ENCODE measurements at regions not wholly inside any gene's neighbourhood (a gene's known extent, or its start where the extent isn't known, plus 50 kb on each side); places are given as distances from the start of the nearest gene placed in this dataset.

DNA sequence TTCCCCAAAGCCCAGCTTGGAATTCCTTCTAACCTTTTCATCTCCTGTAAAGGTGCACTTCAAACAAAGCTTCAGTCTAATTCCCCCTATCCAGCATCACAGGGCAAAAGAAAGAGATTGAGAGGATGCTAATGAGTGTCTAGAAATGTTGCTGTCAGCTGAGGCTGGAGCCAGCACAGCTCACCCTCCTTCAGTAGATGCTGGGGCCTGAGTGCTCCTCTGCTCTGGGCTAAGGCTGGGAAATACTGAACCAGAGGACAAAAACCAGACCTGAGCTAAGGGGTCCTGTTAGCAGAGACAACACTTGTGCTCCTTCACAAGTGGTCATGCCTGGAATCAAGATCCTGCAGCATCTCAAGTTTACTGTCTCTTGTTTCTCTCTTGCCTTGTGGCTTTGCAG lies 85.0 kb downstream of the CHD9NB start:
- H3K27ac ChIP-seq (ENCODE audit: low read depth): no peak overlapping the region
- peak overlapping the region; percentile 72; the same call in 1 of the 2 replicates for H2AFZ ChIP-seq
- Mint-ChIP-seq H3K4me3 (no peak overlapping the region), H3K36me3 (ENCODE audit: low read depth) (no peaks in the 10 kb centered on the region), H3K27ac (no peak overlapping the region), H3K9me3 (no peaks in the 10 kb centered on the region), H3K4me1 (peaks cover 12% of the 10 kb centered on the region), H3K27me3 (ENCODE audit: insufficient read depth, low read depth, poor library complexity) (no peaks in the 10 kb centered on the region)
- H4K20me1 ChIP-seq (replicated peaks; ENCODE audit: insufficient read depth): no peaks in the 10 kb centered on the region
- no peak overlapping the region for H3K4me3 ChIP-seq
- no peaks in the 10 kb centered on the region for H3K27me3 ChIP-seq (ENCODE audit: insufficient read depth)
- H3K36me3 ChIP-seq (ENCODE audit: insufficient read depth): no peaks in the 10 kb centered on the region
- no peaks in the 10 kb centered on the region for H3F3A ChIP-seq (replicated peaks; ENCODE audit: low read depth)
- DNase-seq (ENCODE audit: low spot score) (no peak), ATAC-seq (no peak)
- H3K79me2 ChIP-seq (replicated peaks; ENCODE audit: insufficient read depth): no peaks in the 10 kb centered on the region
- H3K9me2 ChIP-seq (ENCODE audit: insufficient read depth): 0 out of 2 replicates have a peak, but pooled peaks cover 5% of the 10 kb centered on the region
- H3K4me1 ChIP-seq (ENCODE audit: insufficient read depth): peaks cover 5% of the 10 kb centered on the region; the same call in 1 of the 2 replicates
- TF ChIP-seq ZNF331 (CRISPR knock-in tag; IDR thresholded peaks at IDR 0.05; ENCODE audit: low read depth): no peak
- no peak for TF ChIP-seq JUNB (IDR thresholded peaks at IDR 0.05; ENCODE audit: unreplicated experiment)
- TF ChIP-seq CREB1 (CRISPR knock-in tag; IDR thresholded peaks at IDR 0.05; ENCODE audit: low read depth): no peak
- no peak for TF ChIP-seq EZH2phosphoT487 (IDR thresholded peaks at IDR 0.05; ENCODE audit: unreplicated experiment)
- TF ChIP-seq CTCF (conservative IDR thresholded peaks at IDR 0.05; ENCODE audit: low read depth in 2 of 2): no peak
- no peak for TF ChIP-seq POLR2AphosphoS5 (IDR thresholded peaks at IDR 0.05; ENCODE audit: low read depth)
- no peak for TF ChIP-seq ZNF462 (CRISPR knock-in tag; IDR thresholded peaks at IDR 0.05)
- TF ChIP-seq, protein P1, sequence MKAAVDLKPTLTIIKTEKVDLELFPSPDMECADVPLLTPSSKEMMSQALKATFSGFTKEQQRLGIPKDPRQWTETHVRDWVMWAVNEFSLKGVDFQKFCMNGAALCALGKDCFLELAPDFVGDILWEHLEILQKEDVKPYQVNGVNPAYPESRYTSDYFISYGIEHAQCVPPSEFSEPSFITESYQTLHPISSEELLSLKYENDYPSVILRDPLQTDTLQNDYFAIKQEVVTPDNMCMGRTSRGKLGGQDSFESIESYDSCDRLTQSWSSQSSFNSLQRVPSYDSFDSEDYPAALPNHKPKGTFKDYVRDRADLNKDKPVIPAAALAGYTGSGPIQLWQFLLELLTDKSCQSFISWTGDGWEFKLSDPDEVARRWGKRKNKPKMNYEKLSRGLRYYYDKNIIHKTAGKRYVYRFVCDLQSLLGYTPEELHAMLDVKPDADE (IDR thresholded peaks at IDR 0.05): no peak
- no peak for TF ChIP-seq REST (IDR thresholded peaks at IDR 0.05; ENCODE audit: unreplicated experiment)
- no peak for TF ChIP-seq STAT1 (IDR thresholded peaks at IDR 0.05; ENCODE audit: unreplicated experiment)
- TF ChIP-seq EZH2 (IDR thresholded peaks at IDR 0.05; ENCODE audit: low read depth, unreplicated experiment): no peak
- no peak for TF ChIP-seq ZNF114 (CRISPR knock-in tag; IDR thresholded peaks at IDR 0.05)
- no peak for TF ChIP-seq NANOG (IDR thresholded peaks at IDR 0.05; ENCODE audit: borderline replicate concordance)
- H3K4me2 ChIP-seq: no peak overlapping the region

Measured in GM23338 (cell line).